ENCODE measurements at regions not wholly inside any gene's neighbourhood (a gene's known extent, or its start where the extent isn't known, plus 50 kb on each side); places are given as distances from the start of the nearest gene placed in this dataset.
"Not testable (repeated sequence)": the region's sequence is repeated elsewhere in the genome, so short reads cannot be mapped to it uniquely, and the experiment has no call there.

- H4K91ac ChIP-seq (ENCODE audit: low read depth, low read length, poor library complexity); H3K79me1 ChIP-seq (ENCODE audit: low read depth, low read length); H2AK5ac ChIP-seq (ENCODE audit: low read depth, low read length); H3K36me3 ChIP-seq (replicated peaks in 1 of 2; ENCODE audit: control insufficient read depth in 2 of 2, insufficient read depth in 2 of 2, low read length in 2 of 2); H3K27ac ChIP-seq (replicated peaks; ENCODE audit: low read length); H3K4ac ChIP-seq (ENCODE audit: low read length); H2BK15ac ChIP-seq (ENCODE audit: low read length); H2AFZ ChIP-seq (ENCODE audit: low read length); DNase-seq (ENCODE audit: low spot score); H2BK12ac ChIP-seq (ENCODE audit: low read length); H2BK5ac ChIP-seq (ENCODE audit: low read length); H4K8ac ChIP-seq (ENCODE audit: low read depth, low read length); H3K9me3 ChIP-seq (replicated peaks in 1 of 2; ENCODE audit: control insufficient read depth in 2 of 2, insufficient read depth in 1 of 2, low read depth in 1 of 2, low read length in 2 of 2); H3K9ac ChIP-seq (ENCODE audit: low read depth, low read length, poor library complexity); H3K4me1 ChIP-seq (ENCODE audit: control insufficient read depth in 2 of 2, insufficient read depth in 1 of 2, low read depth in 1 of 2, low read length in 2 of 2); H3K4me2 ChIP-seq (ENCODE audit: insufficient read depth, low read length, poor library complexity, severe bottlenecking); H3K18ac ChIP-seq (ENCODE audit: low read length); H3K23ac ChIP-seq (ENCODE audit: low read depth, low read length, poor library complexity); H3K27me3 ChIP-seq (ENCODE audit: control insufficient read depth in 3 of 3, insufficient read depth in 3 of 3, low read depth in 1 of 3, low read length in 3 of 3); H2BK120ac ChIP-seq (ENCODE audit: low read depth, low read length); H3K4me3 ChIP-seq (ENCODE audit: low read length in 2 of 2); H3K14ac ChIP-seq (ENCODE audit: low read length): not testable (repeated sequence)
- WGBS, 2 donors (ENCODE audit: extremely low coverage in 2 of 2, insufficient read length in 2 of 2, insufficient replicate concordance in 1 of 2): no CpG with 5 or more reads among the region's 5 CpGs
Observed at GRCh38 chr2:180234991-180235390, 227.9 kb upstream of the CWC22 start.

DNA sequence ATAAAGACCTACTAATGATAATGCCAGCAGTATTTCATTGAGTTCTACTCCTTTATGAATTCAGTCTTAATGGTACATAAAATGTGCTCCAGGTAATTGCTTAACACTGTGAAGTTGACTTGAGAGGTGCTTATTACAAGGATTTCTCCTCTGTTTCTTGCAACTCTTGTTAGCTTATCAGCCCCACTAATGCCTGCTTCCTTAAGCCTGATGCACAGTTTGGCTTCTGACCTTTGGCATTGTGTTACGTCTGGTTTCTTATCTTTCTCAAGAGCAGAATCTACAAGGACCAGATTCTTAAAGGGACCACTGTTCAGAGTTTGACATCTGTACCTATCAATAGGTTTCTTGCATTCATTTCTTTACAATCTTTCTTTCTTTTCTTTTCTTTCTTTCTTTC is 223.9 kb upstream of the CWC22 start:
- peak; percentile 26 for DNase-seq (ENCODE audit: low spot score)
- no peak overlapping the region for H3K9ac ChIP-seq (ENCODE audit: low read depth, low read length, poor library complexity)
- H2AFZ ChIP-seq (ENCODE audit: low read length): peak overlapping the region; percentile 61
- H2BK15ac ChIP-seq (ENCODE audit: low read length): no peak overlapping the region
- no peak overlapping the region for H3K18ac ChIP-seq (ENCODE audit: low read length)
- H4K8ac ChIP-seq (ENCODE audit: low read depth, low read length): no peak overlapping the region
- peaks cover 3% of the 10 kb centered on the region in 2 donors for H3K4me1 ChIP-seq (ENCODE audit: control insufficient read depth in 2 of 2, insufficient read depth in 1 of 2, low read depth in 1 of 2, low read length in 2 of 2)
- no peak overlapping the region for H3K4me2 ChIP-seq (ENCODE audit: insufficient read depth, low read length, poor library complexity, severe bottlenecking)
- no peak overlapping the region for H3K27ac ChIP-seq (replicated peaks; ENCODE audit: low read length)
- H3K14ac ChIP-seq (ENCODE audit: low read length): no peak overlapping the region
- H3K4ac ChIP-seq (ENCODE audit: low read length): no peak overlapping the region
- no peaks in the 10 kb centered on the region for H3K36me3 ChIP-seq (replicated peaks in 1 of 2; ENCODE audit: control insufficient read depth in 2 of 2, insufficient read depth in 2 of 2, low read length in 2 of 2)
- H3K27me3 ChIP-seq (ENCODE audit: control insufficient read depth in 3 of 3, insufficient read depth in 3 of 3, low read depth in 1 of 3, low read length in 3 of 3): no peaks in the 10 kb centered on the region
- H3K9me3 ChIP-seq (replicated peaks in 1 of 2; ENCODE audit: control insufficient read depth in 2 of 2, insufficient read depth in 1 of 2, low read depth in 1 of 2, low read length in 2 of 2): peaks cover 2 to 9% of the 10 kb centered on the region in 2 donors
- no peak overlapping the region for H2BK5ac ChIP-seq (ENCODE audit: low read length)
- no peak overlapping the region for H2BK12ac ChIP-seq (ENCODE audit: low read length)
- H2AK5ac ChIP-seq (ENCODE audit: low read depth, low read length): no peak overlapping the region
- no peak overlapping the region for H2BK120ac ChIP-seq (ENCODE audit: low read depth, low read length)
- no peak overlapping the region for H3K23ac ChIP-seq (ENCODE audit: low read depth, low read length, poor library complexity)
- H4K91ac ChIP-seq (ENCODE audit: low read depth, low read length, poor library complexity): no peak overlapping the region
- H3K79me1 ChIP-seq (ENCODE audit: low read depth, low read length): no peaks in the 10 kb centered on the region
- H3K4me3 ChIP-seq (ENCODE audit: low read length in 2 of 2): no peak overlapping the region
- WGBS, 2 donors (ENCODE audit: extremely low coverage in 2 of 2, insufficient read length in 2 of 2, insufficient replicate concordance in 1 of 2): no CpG with 5 or more reads among the region's 1 CpG

DNA sequence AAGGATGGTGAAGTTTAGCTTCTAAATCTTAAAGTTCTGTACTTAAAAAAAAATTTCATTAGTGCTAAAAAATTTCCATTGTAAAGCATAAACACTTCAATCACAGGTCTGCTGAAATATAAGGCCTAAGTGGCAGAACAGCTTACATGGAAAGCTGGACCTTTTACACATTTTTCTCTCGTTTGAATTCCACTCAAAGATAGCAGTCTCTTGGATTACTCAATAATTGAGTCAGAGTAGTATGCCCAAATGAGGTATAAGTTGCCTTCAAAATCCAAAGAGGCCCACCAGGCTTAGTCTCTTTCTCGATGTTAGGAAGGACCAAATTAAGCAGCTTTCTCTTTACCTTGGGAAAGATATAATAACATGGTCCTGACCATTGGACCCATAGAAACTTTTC is 220.4 kb upstream of the CWC22 start:
- no peak overlapping the region for H3K23ac ChIP-seq (ENCODE audit: low read depth, low read length, poor library complexity)
- no peak overlapping the region for H2AFZ ChIP-seq (ENCODE audit: low read length)
- peaks cover 7 to 24% of the 10 kb centered on the region in 2 donors for H3K9me3 ChIP-seq (replicated peaks in 1 of 2; ENCODE audit: control insufficient read depth in 2 of 2, insufficient read depth in 1 of 2, low read depth in 1 of 2, low read length in 2 of 2)
- H3K4me3 ChIP-seq (ENCODE audit: low read length in 2 of 2): no peak overlapping the region
- H4K8ac ChIP-seq (ENCODE audit: low read depth, low read length): no peak overlapping the region
- H3K4me1 ChIP-seq (ENCODE audit: control insufficient read depth in 2 of 2, insufficient read depth in 1 of 2, low read depth in 1 of 2, low read length in 2 of 2): peaks cover 3% of the 10 kb centered on the region in 2 donors
- H3K4me2 ChIP-seq (ENCODE audit: insufficient read depth, low read length, poor library complexity, severe bottlenecking): no peak overlapping the region
- no peaks in the 10 kb centered on the region for H3K79me1 ChIP-seq (ENCODE audit: low read depth, low read length)
- no peak overlapping the region for H2AK5ac ChIP-seq (ENCODE audit: low read depth, low read length)
- WGBS, 2 donors (ENCODE audit: extremely low coverage in 2 of 2, insufficient read length in 2 of 2, insufficient replicate concordance in 1 of 2): no CpG with 5 or more reads among the region's 2 CpGs
- H2BK120ac ChIP-seq (ENCODE audit: low read depth, low read length): no peak overlapping the region
- H3K4ac ChIP-seq (ENCODE audit: low read length): no peak overlapping the region
- no peak for DNase-seq (ENCODE audit: low spot score)
- H3K36me3 ChIP-seq (replicated peaks in 1 of 2; ENCODE audit: control insufficient read depth in 2 of 2, insufficient read depth in 2 of 2, low read length in 2 of 2): no peaks in the 10 kb centered on the region
- no peak overlapping the region for H2BK5ac ChIP-seq (ENCODE audit: low read length)
- no peak overlapping the region for H3K27ac ChIP-seq (replicated peaks; ENCODE audit: low read length)
- no peak overlapping the region for H3K9ac ChIP-seq (ENCODE audit: low read depth, low read length, poor library complexity)
- H3K18ac ChIP-seq (ENCODE audit: low read length): no peak overlapping the region
- H4K91ac ChIP-seq (ENCODE audit: low read depth, low read length, poor library complexity): no peak overlapping the region
- H3K27me3 ChIP-seq (ENCODE audit: control insufficient read depth in 3 of 3, insufficient read depth in 3 of 3, low read depth in 1 of 3, low read length in 3 of 3): peaks cover 0 to 2% (median 0%) of the 10 kb centered on the region in 3 experiments
- H2BK12ac ChIP-seq (ENCODE audit: low read length): no peak overlapping the region
- no peak overlapping the region for H3K14ac ChIP-seq (ENCODE audit: low read length)
- H2BK15ac ChIP-seq (ENCODE audit: low read length): no peak overlapping the region

DNA sequence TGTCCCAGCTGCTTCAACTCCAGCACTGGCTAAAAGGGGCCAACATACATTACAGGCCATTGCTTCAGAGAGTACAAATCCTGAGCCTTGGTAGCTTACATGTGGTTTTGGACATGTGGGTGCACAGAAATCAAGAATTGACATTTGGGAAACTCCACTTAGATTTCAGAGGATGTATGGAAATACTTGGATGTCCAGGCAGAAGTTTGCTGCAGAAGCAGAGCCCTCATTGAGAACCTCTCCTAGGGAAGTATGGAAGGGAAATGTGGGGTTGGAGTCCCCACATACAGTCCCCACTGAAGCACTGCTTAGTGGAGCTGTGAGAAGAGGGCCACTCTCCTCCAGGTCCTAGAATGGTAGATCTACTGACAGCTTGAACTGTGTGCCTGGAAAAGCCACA is 218.0 kb upstream of the CWC22 start:
- no peak overlapping the region for H3K23ac ChIP-seq (ENCODE audit: low read depth, low read length, poor library complexity)
- no peak overlapping the region for H4K8ac ChIP-seq (ENCODE audit: low read depth, low read length)
- no peak for DNase-seq (ENCODE audit: low spot score)
- peaks cover 5 to 24% of the 10 kb centered on the region in 2 donors for H3K9me3 ChIP-seq (replicated peaks in 1 of 2; ENCODE audit: control insufficient read depth in 2 of 2, insufficient read depth in 1 of 2, low read depth in 1 of 2, low read length in 2 of 2)
- H3K4me3 ChIP-seq (ENCODE audit: low read length in 2 of 2): peak overlapping the region in 1 of 2 donors; percentile 19
- H3K4ac ChIP-seq (ENCODE audit: low read length): no peak overlapping the region
- no peak overlapping the region for H3K14ac ChIP-seq (ENCODE audit: low read length)
- no peak overlapping the region for H2BK12ac ChIP-seq (ENCODE audit: low read length)
- no peak overlapping the region for H2BK15ac ChIP-seq (ENCODE audit: low read length)
- H4K91ac ChIP-seq (ENCODE audit: low read depth, low read length, poor library complexity): no peak overlapping the region
- H3K36me3 ChIP-seq (replicated peaks in 1 of 2; ENCODE audit: control insufficient read depth in 2 of 2, insufficient read depth in 2 of 2, low read length in 2 of 2): no peaks in the 10 kb centered on the region
- no peak overlapping the region for H2BK5ac ChIP-seq (ENCODE audit: low read length)
- no peak overlapping the region for H2AFZ ChIP-seq (ENCODE audit: low read length)
- H3K9ac ChIP-seq (ENCODE audit: low read depth, low read length, poor library complexity): no peak overlapping the region
- H2BK120ac ChIP-seq (ENCODE audit: low read depth, low read length): no peak overlapping the region
- peaks cover 0 to 2% (median 0%) of the 10 kb centered on the region in 3 experiments for H3K27me3 ChIP-seq (ENCODE audit: control insufficient read depth in 3 of 3, insufficient read depth in 3 of 3, low read depth in 1 of 3, low read length in 3 of 3)
- no peak overlapping the region for H3K27ac ChIP-seq (replicated peaks; ENCODE audit: low read length)
- no peak overlapping the region for H2AK5ac ChIP-seq (ENCODE audit: low read depth, low read length)
- H3K79me1 ChIP-seq (ENCODE audit: low read depth, low read length): no peaks in the 10 kb centered on the region
- H3K4me1 ChIP-seq (ENCODE audit: control insufficient read depth in 2 of 2, insufficient read depth in 1 of 2, low read depth in 1 of 2, low read length in 2 of 2): no peaks in the 10 kb centered on the region
- no peak overlapping the region for H3K18ac ChIP-seq (ENCODE audit: low read length)
- H3K4me2 ChIP-seq (ENCODE audit: insufficient read depth, low read length, poor library complexity, severe bottlenecking): no peak overlapping the region

Measured in neuronal stem cell (in vitro differentiated cells).